Large intestine (tissue), 3 donors: ENCODE measurements at regions not wholly inside any gene's neighbourhood (a gene's known extent, or its start where the extent isn't known, plus 50 kb on each side); places are given as distances from the start of the nearest gene placed in this dataset.

Source experiments
- DNase-seq, 2 donors: peaks; one replicate each; pipeline versions ENCODE4 v3.0.0 to v3.0.0-alpha.2; 2013
- H3K27ac ChIP-seq: one replicate; pipeline ENCODE4 v1.5.1; 2013; ENCODE audit warnings: low read length
- H3K27me3 ChIP-seq: 2 replicates; pipeline ENCODE4 v1.6.1; 2013; ENCODE audit warnings: low read length; ENCODE audit not compliant: control insufficient read depth, insufficient read depth
- H3K36me3 ChIP-seq: 2 replicates; pipeline ENCODE4 v1.6.1; 2013; ENCODE audit warnings: low read length; ENCODE audit not compliant: control insufficient read depth, insufficient read depth
- H3K4me1 ChIP-seq: one replicate; pipeline ENCODE4 v1.6.1; 2013; ENCODE audit warnings: low read length; ENCODE audit not compliant: control insufficient read depth, insufficient read depth
- H3K4me3 ChIP-seq: one replicate; pipeline ENCODE4 v1.5.1; 2013; ENCODE audit warnings: low read length
- H3K9me3 ChIP-seq: one replicate; pipeline ENCODE4 v1.6.1; 2013; ENCODE audit warnings: mild to moderate bottlenecking, low read depth, low read length, moderate library complexity; ENCODE audit not compliant: control insufficient read depth
- WGBS: methylation state at CpG from one replicate; pipeline ENCODE4 v1.1.5; 2013; ENCODE audit warnings: low lambda C conversion rate; ENCODE audit not compliant: insufficient coverage; 5-methylcytosine and 5-hydroxymethylcytosine counted together

DNA sequence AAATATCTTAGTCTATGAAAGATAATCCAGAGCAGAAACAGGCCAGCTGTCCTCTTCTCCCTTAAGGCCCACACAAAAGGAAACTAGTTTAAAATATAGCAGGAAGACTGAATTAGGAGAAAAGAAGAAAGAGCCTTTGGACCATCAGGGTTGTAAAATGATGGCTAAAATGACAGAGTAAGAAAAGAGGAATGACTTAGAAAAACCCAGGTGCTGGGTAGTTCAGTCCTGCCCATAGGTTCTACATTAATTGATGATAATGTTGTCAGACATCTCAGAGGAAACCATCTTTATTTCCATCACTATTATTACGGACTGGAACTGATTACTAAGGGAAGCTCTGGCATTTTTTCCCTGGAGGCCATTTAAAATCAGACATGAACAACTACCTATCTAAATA lies 142.8 kb upstream of the STT3B start:
- no peak for DNase-seq
- WGBS: 80% methylated on average over 1 of the region's 1 CpG
- no peaks in the 10 kb centered on the region for H3K27me3 ChIP-seq
- H3K27ac ChIP-seq: no peak overlapping the region
- H3K9me3 ChIP-seq: no peaks in the 10 kb centered on the region
- no peak overlapping the region for H3K4me3 ChIP-seq
- no peaks in the 10 kb centered on the region for H3K36me3 ChIP-seq
- H3K4me1 ChIP-seq: no peaks in the 10 kb centered on the region

DNA sequence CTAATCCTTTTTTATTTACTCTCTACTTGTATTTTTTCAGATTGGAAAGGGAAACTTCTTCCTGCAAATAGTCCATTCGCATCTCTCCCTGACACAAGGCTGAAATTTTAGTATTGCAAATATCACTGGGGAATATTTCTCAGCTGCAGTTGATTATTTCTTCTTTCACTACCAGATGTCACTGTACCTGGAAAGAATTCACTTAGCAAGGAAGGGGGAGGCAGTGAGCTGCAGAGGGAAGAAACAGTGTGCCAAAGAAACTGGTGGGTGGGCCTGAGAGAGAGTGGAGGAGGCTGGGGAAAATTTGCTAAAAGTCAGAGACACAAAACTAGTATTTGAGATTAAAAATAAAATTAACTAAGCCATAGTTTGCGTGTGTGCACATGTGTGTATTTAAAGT lies 142.3 kb upstream of the STT3B start:
- Histone ChIP-seq H3K27me3 (no peaks in the 10 kb centered on the region), H3K36me3 (no peaks in the 10 kb centered on the region), H3K4me3 (no peak overlapping the region), H3K4me1 (no peaks in the 10 kb centered on the region), H3K27ac (no peak overlapping the region), H3K9me3 (no peaks in the 10 kb centered on the region)
- no peak for DNase-seq
- 92% methylated on average over 1 of the region's 2 CpGs for WGBS

DNA sequence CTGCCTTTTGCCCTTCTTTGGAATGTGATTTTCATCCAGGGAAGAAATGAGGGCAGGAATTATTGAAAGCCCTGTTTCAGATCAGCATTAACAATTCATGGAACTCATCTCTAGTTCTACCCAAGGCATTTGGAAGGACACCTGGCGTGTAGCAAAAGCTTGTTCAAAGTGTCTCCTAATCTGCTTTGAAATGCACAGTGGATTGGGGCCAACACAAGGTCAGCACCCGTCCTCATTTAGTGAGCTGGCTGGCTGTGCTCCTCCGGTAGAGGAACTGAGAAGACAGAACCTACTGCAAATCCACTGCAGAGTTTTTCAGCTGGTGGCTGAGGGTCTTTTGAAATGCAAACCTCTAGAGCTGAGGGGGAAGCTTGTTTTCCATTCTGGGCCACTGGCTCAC lies 141.6 kb upstream of the STT3B start:
- no CpG with 5 or more reads among the region's 3 CpGs for WGBS
- DNase-seq: no peak
- Histone ChIP-seq H3K4me3 (no peak overlapping the region), H3K9me3 (no peaks in the 10 kb centered on the region), H3K36me3 (no peaks in the 10 kb centered on the region), H3K4me1 (no peaks in the 10 kb centered on the region), H3K27me3 (no peaks in the 10 kb centered on the region), H3K27ac (no peak overlapping the region)

GRCh38 chr3:31392568-31392967 lies 140.2 kb upstream of the STT3B start:
- Histone ChIP-seq H3K9me3 (no peaks in the 10 kb centered on the region), H3K4me3 (no peak overlapping the region), H3K4me1 (no peaks in the 10 kb centered on the region), H3K27ac (no peak overlapping the region), H3K36me3 (no peaks in the 10 kb centered on the region), H3K27me3 (no peaks in the 10 kb centered on the region)
- DNase-seq: no peak
- WGBS: 100% methylated on average over 1 of the region's 2 CpGs

DNA sequence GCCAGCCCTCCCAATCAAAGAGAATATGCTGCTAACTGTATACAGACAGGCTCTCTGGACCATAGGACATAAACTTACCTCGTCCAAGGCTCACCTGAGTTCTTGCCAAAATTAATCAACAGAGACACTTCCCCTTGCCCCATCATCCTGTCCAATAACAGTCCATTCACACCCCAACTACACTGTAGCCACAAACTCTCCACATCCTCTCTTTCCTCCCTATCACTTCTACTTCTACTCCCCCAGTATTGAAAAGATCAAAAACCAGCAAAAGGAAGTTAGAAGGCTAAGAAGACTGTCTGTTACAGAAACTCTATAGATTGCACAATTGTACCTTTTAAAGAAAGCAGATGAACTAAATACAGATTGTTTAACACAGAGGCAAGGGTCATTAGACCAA lies 133.5 kb upstream of the STT3B start:
- H3K4me3 ChIP-seq: no peak overlapping the region
- no peaks in the 10 kb centered on the region for H3K4me1 ChIP-seq
- H3K27ac ChIP-seq: no peak overlapping the region
- no CpG with 5 or more reads among the region's 1 CpG for WGBS
- DNase-seq: no peak
- H3K27me3 ChIP-seq: no peaks in the 10 kb centered on the region
- H3K9me3 ChIP-seq: no peaks in the 10 kb centered on the region
- H3K36me3 ChIP-seq: no peaks in the 10 kb centered on the region

DNA sequence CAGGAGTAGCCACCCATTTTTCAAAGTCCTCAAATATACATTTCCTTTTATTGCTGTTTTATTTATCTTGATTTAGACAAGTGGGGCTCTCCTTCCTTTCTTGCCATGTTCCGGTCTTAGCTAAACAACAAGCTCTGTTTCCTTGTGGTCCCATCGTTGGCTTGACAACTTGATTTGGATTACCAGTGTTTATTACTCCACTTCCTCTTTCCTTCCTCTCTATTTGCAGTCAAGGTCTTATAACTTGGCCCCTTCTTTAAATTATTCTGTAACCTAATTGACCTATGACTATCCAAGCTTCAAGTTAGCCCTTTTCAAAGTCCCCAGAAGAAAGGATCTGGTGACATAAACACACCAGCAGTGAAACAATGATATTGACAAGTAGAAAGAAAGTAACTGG lies 130.6 kb upstream of the STT3B start:
- H3K36me3 ChIP-seq: no peaks in the 10 kb centered on the region
- H3K27me3 ChIP-seq: no peaks in the 10 kb centered on the region
- DNase-seq: no peak
- H3K27ac ChIP-seq: no peak overlapping the region
- H3K4me3 ChIP-seq: no peak overlapping the region
- no peaks in the 10 kb centered on the region for H3K9me3 ChIP-seq
- WGBS: 48% methylated on average over 2 of the region's 2 CpGs
- no peaks in the 10 kb centered on the region for H3K4me1 ChIP-seq

DNA sequence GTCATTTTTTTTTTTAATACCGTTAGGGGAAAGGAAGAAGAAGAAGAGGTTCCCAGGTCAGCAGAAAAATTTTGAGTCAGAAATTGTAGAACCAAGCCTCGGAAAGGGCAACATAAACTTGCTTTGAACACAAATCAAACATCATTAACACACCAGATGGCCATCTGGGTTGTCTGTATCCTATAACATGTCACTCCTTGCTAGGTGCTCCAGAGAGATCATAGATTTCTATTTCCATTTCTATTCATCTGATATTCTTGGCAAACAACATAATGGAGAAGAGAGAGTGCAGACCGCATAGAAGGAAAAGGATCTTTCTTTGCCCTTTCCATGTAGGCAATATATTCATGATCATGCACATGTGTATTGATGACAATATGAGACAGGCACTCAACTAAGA lies 129.5 kb upstream of the STT3B start:
- Histone ChIP-seq H3K9me3 (no peaks in the 10 kb centered on the region), H3K4me3 (no peak overlapping the region), H3K4me1 (no peaks in the 10 kb centered on the region), H3K27me3 (no peaks in the 10 kb centered on the region), H3K36me3 (no peaks in the 10 kb centered on the region), H3K27ac (no peak overlapping the region)
- 88% methylated on average over 1 of the region's 3 CpGs for WGBS
- DNase-seq: no peak

- Histone ChIP-seq H3K4me1 (no peaks in the 10 kb centered on the region), H3K27ac (no peak overlapping the region), H3K9me3 (no peaks in the 10 kb centered on the region), H3K36me3 (no peaks in the 10 kb centered on the region), H3K4me3 (no peak overlapping the region), H3K27me3 (no peaks in the 10 kb centered on the region)
- WGBS: no CpG with 5 or more reads among the region's 1 CpG
- DNase-seq: no peak
Measured at GRCh38 chr3:31404871-31405270, 127.9 kb upstream of the STT3B start.

DNA sequence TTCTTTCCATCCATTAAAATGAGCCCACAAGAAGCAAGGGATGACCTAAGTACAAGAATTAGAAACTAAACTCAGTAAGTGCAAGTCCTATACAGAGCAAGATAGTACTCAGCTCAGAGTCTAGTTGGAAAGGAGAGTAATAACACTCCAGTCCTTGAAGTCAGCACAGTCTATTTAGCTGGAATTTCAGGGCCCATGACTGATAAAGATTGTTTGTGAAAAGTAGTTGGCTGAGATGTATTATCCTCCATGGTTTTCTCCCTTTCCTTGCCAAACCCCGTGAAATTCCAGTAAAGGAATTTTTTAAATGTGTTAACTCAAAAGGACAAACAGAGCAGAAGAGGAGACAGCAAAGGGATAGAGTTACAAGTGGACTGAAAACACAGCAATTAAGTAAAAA lies 127.2 kb upstream of the STT3B start:
- H3K27me3 ChIP-seq: no peaks in the 10 kb centered on the region
- no peaks in the 10 kb centered on the region for H3K9me3 ChIP-seq
- H3K4me3 ChIP-seq: no peak overlapping the region
- DNase-seq: no peak
- no peaks in the 10 kb centered on the region for H3K36me3 ChIP-seq
- WGBS: no CpG with 5 or more reads among the region's 1 CpG
- H3K27ac ChIP-seq: no peak overlapping the region
- no peaks in the 10 kb centered on the region for H3K4me1 ChIP-seq

DNA sequence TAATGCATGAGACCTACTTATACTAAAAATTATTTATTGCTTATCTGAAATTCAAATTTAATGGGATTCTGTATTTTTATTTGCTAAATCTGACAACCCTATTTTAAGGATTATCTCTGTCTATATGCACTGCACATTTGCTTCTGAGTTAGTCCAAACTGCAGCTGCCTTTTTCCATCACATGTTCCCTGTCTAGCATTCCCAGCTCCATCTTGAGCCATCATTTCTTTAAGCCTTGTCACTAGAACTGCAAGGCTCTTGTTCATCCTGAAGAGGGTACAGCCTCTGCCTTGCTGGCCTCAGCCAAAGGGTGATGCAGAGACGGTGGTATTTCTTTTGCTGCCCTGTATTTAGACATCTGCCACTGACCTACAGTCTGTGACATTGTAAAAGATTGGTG lies 125.8 kb upstream of the STT3B start:
- Histone ChIP-seq H3K4me1 (no peaks in the 10 kb centered on the region), H3K27ac (no peak overlapping the region), H3K4me3 (no peak overlapping the region), H3K9me3 (no peaks in the 10 kb centered on the region), H3K27me3 (no peaks in the 10 kb centered on the region), H3K36me3 (no peaks in the 10 kb centered on the region)
- no peak for DNase-seq
- no CpG with 5 or more reads among the region's 1 CpG for WGBS

DNA sequence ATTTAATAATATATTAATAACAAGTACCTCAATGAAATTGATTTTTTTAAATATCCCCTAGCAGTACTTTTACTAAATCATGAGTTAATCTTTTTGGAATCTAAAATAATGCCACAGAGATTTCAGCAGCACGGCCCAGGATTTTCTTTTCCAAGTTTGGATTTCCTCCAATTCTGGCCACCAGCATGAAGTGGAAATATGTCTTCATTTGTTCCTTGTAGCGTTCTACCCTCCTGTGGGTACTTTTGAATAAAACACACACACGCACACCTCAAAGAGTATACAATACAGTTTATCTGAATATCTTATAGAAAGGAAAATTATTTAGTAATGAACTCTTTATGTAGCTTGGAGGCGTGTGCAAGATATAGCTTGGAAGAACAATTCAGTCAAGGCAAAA lies 125.1 kb upstream of the STT3B start:
- Histone ChIP-seq H3K27ac (no peak overlapping the region), H3K9me3 (no peaks in the 10 kb centered on the region), H3K36me3 (no peaks in the 10 kb centered on the region), H3K27me3 (no peaks in the 10 kb centered on the region), H3K4me3 (no peak overlapping the region), H3K4me1 (no peaks in the 10 kb centered on the region)
- 93% methylated on average over 3 of the region's 4 CpGs for WGBS
- DNase-seq: no peak
